Skeletal muscle tissue (tissue), 3 donors: ENCODE measurements at regions not wholly inside any gene's neighbourhood (a gene's known extent, or its start where the extent isn't known, plus 50 kb on each side); places are given as distances from the start of the nearest gene placed in this dataset.

Experiments
- H3K27ac ChIP-seq: one replicate; pipeline ENCODE4 v1.7.0; 2013; ENCODE audit warnings: mild to moderate bottlenecking, low read depth, low read length, inconsistent platforms
- H3K27me3 ChIP-seq, 3 donors: one replicate each; pipeline ENCODE4 v1.7.0; 2013; ENCODE audit warnings: low read length in 3 of 3; ENCODE audit not compliant: control insufficient read depth in 3 of 3, insufficient read depth in 3 of 3
- H3K36me3 ChIP-seq, 3 donors: one replicate each; pipeline ENCODE4 v1.7.0; 2013; ENCODE audit warnings: low read length in 3 of 3; ENCODE audit not compliant: control insufficient read depth in 3 of 3, insufficient read depth in 3 of 3
- H3K4me1 ChIP-seq, 3 donors: one replicate each; pipeline ENCODE4 v1.7.0; 2013; ENCODE audit warnings: low read length in 3 of 3, mild to moderate bottlenecking in 3 of 3; ENCODE audit not compliant: control insufficient read depth in 3 of 3, insufficient read depth in 3 of 3
- H3K4me3 ChIP-seq, 3 donors: one replicate each; pipeline ENCODE4 v1.7.0; 2013; ENCODE audit warnings: low read length in 3 of 3
- H3K9ac ChIP-seq, 3 donors: one replicate each; pipeline ENCODE4 v1.7.0; 2013; ENCODE audit warnings: low read length in 3 of 3, mild to moderate bottlenecking in 3 of 3, moderate library complexity in 2 of 3, low read depth in 1 of 3
- H3K9me3 ChIP-seq, 3 donors: one replicate each; pipeline ENCODE4 v1.7.0; 2013; ENCODE audit warnings: low read length in 3 of 3; ENCODE audit not compliant: control insufficient read depth in 3 of 3
- donor health status: Osteomylitis.

DNA sequence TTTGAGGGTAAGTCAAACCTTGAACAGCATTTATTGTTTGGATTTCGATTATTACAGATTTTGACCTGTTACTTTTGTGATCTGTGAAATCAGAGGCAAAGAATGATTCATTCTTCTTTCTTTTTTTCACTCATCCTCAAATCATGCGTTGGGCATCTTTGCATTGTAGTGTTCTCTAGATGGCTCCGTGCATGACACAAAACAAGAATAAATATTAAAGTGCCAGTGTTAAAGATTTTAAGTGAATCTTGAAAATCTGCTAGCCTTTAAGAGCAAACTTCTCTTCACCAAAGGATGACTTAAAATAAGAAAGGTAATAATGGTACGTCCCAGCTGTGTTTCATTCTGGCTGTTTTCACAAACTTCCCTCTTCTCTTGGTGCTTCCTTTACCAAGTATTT is 361.9 kb upstream of the SMARCA2 start:
- H3K36me3 ChIP-seq = no peaks in the 10 kb centered on the region
- H3K27me3 ChIP-seq = no peaks in the 10 kb centered on the region
- no peaks in the 10 kb centered on the region for H3K9me3 ChIP-seq
- H3K9ac ChIP-seq = no peak overlapping the region
- H3K4me1 ChIP-seq = no peaks in the 10 kb centered on the region
- no peak overlapping the region for H3K27ac ChIP-seq
- no peak overlapping the region for H3K4me3 ChIP-seq

GRCh38 chr9:1658661-1659362 is 356.3 kb upstream of the SMARCA2 start:
- H3K27me3 ChIP-seq = no peaks in the 10 kb centered on the region
- no peaks in the 10 kb centered on the region for H3K4me1 ChIP-seq
- H3K27ac ChIP-seq = no peak overlapping the region
- no peak overlapping the region for H3K4me3 ChIP-seq
- H3K9me3 ChIP-seq = no peaks in the 10 kb centered on the region
- H3K9ac ChIP-seq = no peak overlapping the region
- H3K36me3 ChIP-seq = no peaks in the 10 kb centered on the region

DNA sequence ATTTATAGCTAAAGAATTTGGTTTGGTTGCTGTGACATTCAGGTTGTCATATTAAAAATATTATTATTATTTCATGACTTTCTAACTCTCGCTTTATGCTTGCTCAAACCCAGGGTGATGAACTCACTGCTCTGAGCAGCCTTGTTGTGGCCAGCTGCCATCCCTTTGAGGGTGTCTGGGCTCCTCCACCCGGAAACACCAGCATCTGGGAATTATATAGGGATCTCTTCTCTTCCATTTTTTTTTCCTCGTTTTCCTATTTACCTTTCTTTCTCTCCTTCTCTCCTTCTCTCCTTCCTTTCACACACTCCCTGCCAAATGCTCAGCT is 355.8 kb upstream of the SMARCA2 start:
- Histone ChIP-seq H3K4me3 (no peak overlapping the region), H3K9ac (no peak overlapping the region), H3K4me1 (no peaks in the 10 kb centered on the region), H3K36me3 (no peaks in the 10 kb centered on the region), H3K27me3 (no peaks in the 10 kb centered on the region), H3K9me3 (no peaks in the 10 kb centered on the region), H3K27ac (no peak overlapping the region)

- Histone ChIP-seq H3K4me1 (no peaks in the 10 kb centered on the region), H3K9me3 (no peaks in the 10 kb centered on the region), H3K36me3 (no peaks in the 10 kb centered on the region), H3K27ac (no peak overlapping the region), H3K4me3 (no peak overlapping the region), H3K27me3 (no peaks in the 10 kb centered on the region), H3K9ac (no peak overlapping the region)
These were observed 346.7 kb upstream of the SMARCA2 start for GRCh38 chr9:1668441-1668840.

GRCh38 chr9:1673300-1673699 is 341.8 kb upstream of the SMARCA2 start:
- H3K27me3 ChIP-seq = no peaks in the 10 kb centered on the region
- H3K9me3 ChIP-seq = peaks cover 0 to 3% (median 0%) of the 10 kb centered on the region in 3 donors
- H3K36me3 ChIP-seq = no peaks in the 10 kb centered on the region
- H3K27ac ChIP-seq = no peak overlapping the region
- no peak overlapping the region for H3K4me3 ChIP-seq
- no peaks in the 10 kb centered on the region for H3K4me1 ChIP-seq
- H3K9ac ChIP-seq = no peak overlapping the region

GRCh38 chr9:1676771-1677170 is 338.4 kb upstream of the SMARCA2 start:
- Histone ChIP-seq H3K4me1 (no peaks in the 10 kb centered on the region), H3K9me3 (peaks cover 0 to 3% (median 0%) of the 10 kb centered on the region in 3 donors), H3K36me3 (no peaks in the 10 kb centered on the region), H3K9ac (no peak overlapping the region), H3K27me3 (no peaks in the 10 kb centered on the region), H3K4me3 (no peak overlapping the region), H3K27ac (no peak overlapping the region)

DNA sequence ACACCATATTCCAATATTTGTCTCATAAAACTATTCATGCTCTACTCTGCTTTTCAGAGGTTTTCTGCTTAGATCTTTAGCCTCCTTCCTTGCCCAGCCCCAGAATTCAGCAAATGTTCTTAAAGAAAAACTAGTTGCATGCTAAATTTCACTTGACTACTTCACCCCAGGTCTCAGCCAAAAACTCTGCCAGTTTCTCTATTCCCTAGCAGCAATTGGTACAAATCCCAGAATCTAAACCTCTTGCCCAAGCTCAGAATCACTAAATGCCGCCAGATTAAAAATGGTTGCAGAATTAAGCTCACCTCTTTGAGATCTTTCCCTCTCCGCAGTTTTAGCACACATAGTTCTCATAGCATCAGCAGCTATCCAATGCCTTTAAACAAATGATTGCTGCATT is 331.2 kb upstream of the SMARCA2 start:
- no peak overlapping the region for H3K27ac ChIP-seq
- H3K4me3 ChIP-seq = no peak overlapping the region
- no peaks in the 10 kb centered on the region for H3K36me3 ChIP-seq
- no peak overlapping the region for H3K9ac ChIP-seq
- no peaks in the 10 kb centered on the region for H3K4me1 ChIP-seq
- H3K9me3 ChIP-seq = no peaks in the 10 kb centered on the region
- H3K27me3 ChIP-seq = no peaks in the 10 kb centered on the region

DNA sequence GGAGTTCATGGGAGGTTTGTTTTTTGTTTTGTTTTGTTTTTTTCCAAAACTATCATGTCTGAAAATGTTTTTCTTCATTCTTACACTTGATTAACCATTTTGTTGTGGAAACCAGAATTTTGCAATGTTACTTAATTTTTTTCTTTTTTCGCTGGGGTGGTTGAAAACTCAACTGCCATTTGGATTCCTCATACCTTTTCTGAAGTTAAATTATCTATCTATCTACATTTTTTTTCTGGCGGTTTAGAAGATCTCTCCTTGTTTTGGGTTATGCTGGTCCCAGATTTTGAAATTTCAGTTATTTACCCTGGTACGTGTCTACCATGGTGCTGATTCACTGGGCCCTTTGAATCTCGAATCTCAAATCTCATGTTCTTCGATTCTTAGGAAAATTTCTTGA is 316.2 kb upstream of the SMARCA2 start:
- Histone ChIP-seq H3K27ac (no peak overlapping the region), H3K36me3 (no peaks in the 10 kb centered on the region), H3K4me1 (no peaks in the 10 kb centered on the region), H3K9me3 (no peaks in the 10 kb centered on the region), H3K4me3 (no peak overlapping the region), H3K9ac (no peak overlapping the region), H3K27me3 (peaks cover 0 to 2% (median 0%) of the 10 kb centered on the region in 3 donors)

DNA sequence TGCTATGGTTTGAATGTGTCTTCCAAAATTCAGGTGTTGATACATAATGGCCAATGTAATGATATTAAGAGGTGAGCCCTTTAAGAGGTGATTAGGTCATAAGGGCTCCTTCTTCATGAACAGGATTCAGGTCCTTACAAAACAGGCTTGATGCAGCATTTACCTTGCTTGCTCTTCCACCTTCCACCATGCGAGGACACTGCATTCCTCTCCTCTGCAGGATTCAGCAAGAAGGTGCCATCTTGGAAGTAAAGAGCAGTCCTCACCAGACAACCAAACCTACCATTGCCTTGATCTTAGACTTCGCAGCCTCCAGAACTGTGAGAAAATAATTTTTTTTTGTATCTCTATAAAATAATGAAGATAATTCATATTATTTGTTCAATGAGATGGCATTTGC is 314.0 kb upstream of the SMARCA2 start:
- H3K27me3 ChIP-seq = peaks cover 0 to 2% (median 0%) of the 10 kb centered on the region in 3 donors
- no peak overlapping the region for H3K9ac ChIP-seq
- H3K36me3 ChIP-seq = no peaks in the 10 kb centered on the region
- no peaks in the 10 kb centered on the region for H3K4me1 ChIP-seq
- H3K27ac ChIP-seq = no peak overlapping the region
- H3K9me3 ChIP-seq = no peaks in the 10 kb centered on the region
- no peak overlapping the region for H3K4me3 ChIP-seq

- Histone ChIP-seq H3K27ac (no peak overlapping the region), H3K36me3 (no peaks in the 10 kb centered on the region), H3K9ac (no peak overlapping the region), H3K4me3 (no peak overlapping the region), H3K9me3 (no peaks in the 10 kb centered on the region), H3K4me1 (no peaks in the 10 kb centered on the region), H3K27me3 (peaks cover 0 to 2% (median 0%) of the 10 kb centered on the region in 3 donors)
These were observed 312.4 kb upstream of the SMARCA2 start for GRCh38 chr9:1702701-1703100.
